ENCODE measurements at regions not wholly inside any gene's neighbourhood (a gene's known extent, or its start where the extent isn't known, plus 50 kb on each side); places are given as distances from the start of the nearest gene placed in this dataset.
"Not testable (repeated sequence)": the region's sequence is repeated elsewhere in the genome, so short reads cannot be mapped to it uniquely, and the experiment has no call there.

- H3K9me3 ChIP-seq (ENCODE audit: control insufficient read depth in 5 of 5, low read length in 5 of 5); H3K4me3 ChIP-seq (ENCODE audit: low read depth in 1 of 5, low read length in 5 of 5); H3K27ac ChIP-seq (ENCODE audit: low read depth, low read length); H3K4me1 ChIP-seq (ENCODE audit: control insufficient read depth in 5 of 5, insufficient read depth in 5 of 5, low read length in 5 of 5); H3K9ac ChIP-seq (ENCODE audit: low read length in 5 of 5); H3K27me3 ChIP-seq (ENCODE audit: control insufficient read depth in 5 of 5, insufficient read depth in 4 of 5, low read length in 5 of 5); H3K36me3 ChIP-seq (ENCODE audit: control insufficient read depth in 5 of 5, insufficient read depth in 5 of 5, low read length in 5 of 5): not testable (repeated sequence)
Measured at GRCh38 chr9:41043433-41043832, 85.0 kb downstream of the FOXD4L6 start.

- not testable (repeated sequence) for H3K4me1 ChIP-seq (ENCODE audit: control insufficient read depth in 5 of 5, insufficient read depth in 5 of 5, low read length in 5 of 5); H3K36me3 ChIP-seq (ENCODE audit: control insufficient read depth in 5 of 5, insufficient read depth in 5 of 5, low read length in 5 of 5); H3K9me3 ChIP-seq (ENCODE audit: control insufficient read depth in 5 of 5, low read length in 5 of 5); H3K4me3 ChIP-seq (ENCODE audit: low read depth in 1 of 5, low read length in 5 of 5); H3K27ac ChIP-seq (ENCODE audit: low read depth, low read length); H3K27me3 ChIP-seq (ENCODE audit: control insufficient read depth in 5 of 5, insufficient read depth in 4 of 5, low read length in 5 of 5); H3K9ac ChIP-seq (ENCODE audit: low read length in 5 of 5)
Measured at GRCh38 chr9:41042111-41042510, 86.4 kb downstream of the FOXD4L6 start.

- not testable (repeated sequence) for H3K27me3 ChIP-seq (ENCODE audit: control insufficient read depth in 5 of 5, insufficient read depth in 4 of 5, low read length in 5 of 5); H3K9ac ChIP-seq (ENCODE audit: low read length in 5 of 5); H3K9me3 ChIP-seq (ENCODE audit: control insufficient read depth in 5 of 5, low read length in 5 of 5); H3K27ac ChIP-seq (ENCODE audit: low read depth, low read length); H3K4me1 ChIP-seq (ENCODE audit: control insufficient read depth in 5 of 5, insufficient read depth in 5 of 5, low read length in 5 of 5); H3K4me3 ChIP-seq (ENCODE audit: low read depth in 1 of 5, low read length in 5 of 5); H3K36me3 ChIP-seq (ENCODE audit: control insufficient read depth in 5 of 5, insufficient read depth in 5 of 5, low read length in 5 of 5)
Measured at GRCh38 chr9:41040705-41041342, 87.7 kb downstream of the FOXD4L6 start.

GRCh38 chr9:41035276-41035675, 93.2 kb downstream of the FOXD4L6 start:
- not testable (repeated sequence) for H3K27me3 ChIP-seq (ENCODE audit: control insufficient read depth in 5 of 5, insufficient read depth in 4 of 5, low read length in 5 of 5); H3K4me3 ChIP-seq (ENCODE audit: low read depth in 1 of 5, low read length in 5 of 5); H3K9ac ChIP-seq (ENCODE audit: low read length in 5 of 5); H3K27ac ChIP-seq (ENCODE audit: low read depth, low read length); H3K9me3 ChIP-seq (ENCODE audit: control insufficient read depth in 5 of 5, low read length in 5 of 5); H3K4me1 ChIP-seq (ENCODE audit: control insufficient read depth in 5 of 5, insufficient read depth in 5 of 5, low read length in 5 of 5); H3K36me3 ChIP-seq (ENCODE audit: control insufficient read depth in 5 of 5, insufficient read depth in 5 of 5, low read length in 5 of 5)

- not testable (repeated sequence) for H3K27me3 ChIP-seq (ENCODE audit: control insufficient read depth in 5 of 5, insufficient read depth in 4 of 5, low read length in 5 of 5); H3K4me3 ChIP-seq (ENCODE audit: low read depth in 1 of 5, low read length in 5 of 5); H3K27ac ChIP-seq (ENCODE audit: low read depth, low read length); H3K9me3 ChIP-seq (ENCODE audit: control insufficient read depth in 5 of 5, low read length in 5 of 5); H3K36me3 ChIP-seq (ENCODE audit: control insufficient read depth in 5 of 5, insufficient read depth in 5 of 5, low read length in 5 of 5); H3K9ac ChIP-seq (ENCODE audit: low read length in 5 of 5); H3K4me1 ChIP-seq (ENCODE audit: control insufficient read depth in 5 of 5, insufficient read depth in 5 of 5, low read length in 5 of 5)
Measured at GRCh38 chr9:41034699-41035197, 93.7 kb downstream of the FOXD4L6 start.

GRCh38 chr9:41033877-41034276, 94.6 kb downstream of the FOXD4L6 start:
- H3K36me3 ChIP-seq (ENCODE audit: control insufficient read depth in 5 of 5, insufficient read depth in 5 of 5, low read length in 5 of 5); H3K9ac ChIP-seq (ENCODE audit: low read length in 5 of 5); H3K4me1 ChIP-seq (ENCODE audit: control insufficient read depth in 5 of 5, insufficient read depth in 5 of 5, low read length in 5 of 5); H3K4me3 ChIP-seq (ENCODE audit: low read depth in 1 of 5, low read length in 5 of 5); H3K27ac ChIP-seq (ENCODE audit: low read depth, low read length); H3K27me3 ChIP-seq (ENCODE audit: control insufficient read depth in 5 of 5, insufficient read depth in 4 of 5, low read length in 5 of 5); H3K9me3 ChIP-seq (ENCODE audit: control insufficient read depth in 5 of 5, low read length in 5 of 5): not testable (repeated sequence)

GRCh38 chr9:41033360-41033759, 95.1 kb downstream of the FOXD4L6 start:
- H3K9me3 ChIP-seq (ENCODE audit: control insufficient read depth in 5 of 5, low read length in 5 of 5); H3K27me3 ChIP-seq (ENCODE audit: control insufficient read depth in 5 of 5, insufficient read depth in 4 of 5, low read length in 5 of 5); H3K4me1 ChIP-seq (ENCODE audit: control insufficient read depth in 5 of 5, insufficient read depth in 5 of 5, low read length in 5 of 5); H3K36me3 ChIP-seq (ENCODE audit: control insufficient read depth in 5 of 5, insufficient read depth in 5 of 5, low read length in 5 of 5); H3K9ac ChIP-seq (ENCODE audit: low read length in 5 of 5); H3K27ac ChIP-seq (ENCODE audit: low read depth, low read length); H3K4me3 ChIP-seq (ENCODE audit: low read depth in 1 of 5, low read length in 5 of 5): not testable (repeated sequence)

GRCh38 chr9:41026912-41027676, 101.4 kb downstream of the FOXD4L6 start:
- not testable (repeated sequence) for H3K27me3 ChIP-seq (ENCODE audit: control insufficient read depth in 5 of 5, insufficient read depth in 4 of 5, low read length in 5 of 5); H3K36me3 ChIP-seq (ENCODE audit: control insufficient read depth in 5 of 5, insufficient read depth in 5 of 5, low read length in 5 of 5); H3K9ac ChIP-seq (ENCODE audit: low read length in 5 of 5); H3K9me3 ChIP-seq (ENCODE audit: control insufficient read depth in 5 of 5, low read length in 5 of 5); H3K4me1 ChIP-seq (ENCODE audit: control insufficient read depth in 5 of 5, insufficient read depth in 5 of 5, low read length in 5 of 5); H3K27ac ChIP-seq (ENCODE audit: low read depth, low read length); H3K4me3 ChIP-seq (ENCODE audit: low read depth in 1 of 5, low read length in 5 of 5)

GRCh38 chr9:41022365-41022764, 106.1 kb downstream of the FOXD4L6 start:
- H3K27ac ChIP-seq (ENCODE audit: low read depth, low read length); H3K4me3 ChIP-seq (ENCODE audit: low read depth in 1 of 5, low read length in 5 of 5); H3K9ac ChIP-seq (ENCODE audit: low read length in 5 of 5); H3K9me3 ChIP-seq (ENCODE audit: control insufficient read depth in 5 of 5, low read length in 5 of 5); H3K36me3 ChIP-seq (ENCODE audit: control insufficient read depth in 5 of 5, insufficient read depth in 5 of 5, low read length in 5 of 5); H3K4me1 ChIP-seq (ENCODE audit: control insufficient read depth in 5 of 5, insufficient read depth in 5 of 5, low read length in 5 of 5); H3K27me3 ChIP-seq (ENCODE audit: control insufficient read depth in 5 of 5, insufficient read depth in 4 of 5, low read length in 5 of 5): not testable (repeated sequence)

- H3K9ac ChIP-seq (ENCODE audit: low read length in 5 of 5); H3K27ac ChIP-seq (ENCODE audit: low read depth, low read length); H3K4me3 ChIP-seq (ENCODE audit: low read depth in 1 of 5, low read length in 5 of 5); H3K27me3 ChIP-seq (ENCODE audit: control insufficient read depth in 5 of 5, insufficient read depth in 4 of 5, low read length in 5 of 5); H3K4me1 ChIP-seq (ENCODE audit: control insufficient read depth in 5 of 5, insufficient read depth in 5 of 5, low read length in 5 of 5); H3K36me3 ChIP-seq (ENCODE audit: control insufficient read depth in 5 of 5, insufficient read depth in 5 of 5, low read length in 5 of 5); H3K9me3 ChIP-seq (ENCODE audit: control insufficient read depth in 5 of 5, low read length in 5 of 5): not testable (repeated sequence)
Measured at GRCh38 chr9:41019858-41020562, 108.5 kb downstream of the FOXD4L6 start.

Measured in subcutaneous abdominal adipose tissue (tissue), 5 donors.